ENCODE measurements at regions not wholly inside any gene's neighbourhood (a gene's known extent, or its start where the extent isn't known, plus 50 kb on each side); places are given as distances from the start of the nearest gene placed in this dataset.

DNA sequence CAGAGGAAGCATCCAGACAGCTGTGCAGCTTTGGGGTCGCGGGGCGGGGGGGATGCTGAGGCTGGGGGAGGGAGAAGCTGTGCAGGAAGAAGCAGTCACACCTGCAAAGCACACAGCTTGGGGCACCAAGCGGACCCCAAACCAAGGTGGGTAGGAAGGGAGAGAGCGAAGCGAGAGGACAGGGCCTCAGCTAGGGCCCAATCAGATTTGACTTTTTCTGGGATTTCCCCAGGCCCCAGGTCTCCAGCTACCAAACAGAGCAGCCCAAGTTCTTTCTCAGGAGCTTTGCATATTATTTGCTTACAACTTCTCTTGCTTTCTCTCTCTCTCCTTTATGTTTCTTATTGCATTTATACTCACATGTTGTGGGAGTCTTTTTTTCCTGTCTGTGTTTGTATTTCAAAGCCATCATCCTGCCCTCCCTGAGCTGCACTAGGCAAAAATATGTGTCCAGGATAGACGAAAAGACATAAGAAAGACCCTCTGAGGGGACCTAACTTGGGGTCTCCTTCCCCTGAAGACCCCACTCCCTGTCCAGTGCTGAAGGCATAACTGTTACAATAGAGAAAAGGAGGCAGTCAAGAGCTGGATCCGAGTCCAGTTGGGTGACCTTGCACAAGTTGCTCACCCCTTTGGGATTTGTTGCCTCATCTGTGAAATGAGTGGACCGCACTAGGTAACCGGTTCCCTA is 50.6 kb upstream of the SMNDC1 start:
- peaks cover 61% of the 10 kb centered on the region for H3K4me1 Mint-ChIP-seq (ENCODE audit: low read depth)
- H3K27me3 Mint-ChIP-seq (ENCODE audit: low read depth), result no peaks in the 10 kb centered on the region
- ATAC-seq (no peak), DNase-seq (no peak)
- peak overlapping the region; percentile 30 for H3K4me3 Mint-ChIP-seq
- H3K9me3 Mint-ChIP-seq, result no peaks in the 10 kb centered on the region
- no peaks in the 10 kb centered on the region for H3K36me3 Mint-ChIP-seq (ENCODE audit: insufficient read depth)

DNA sequence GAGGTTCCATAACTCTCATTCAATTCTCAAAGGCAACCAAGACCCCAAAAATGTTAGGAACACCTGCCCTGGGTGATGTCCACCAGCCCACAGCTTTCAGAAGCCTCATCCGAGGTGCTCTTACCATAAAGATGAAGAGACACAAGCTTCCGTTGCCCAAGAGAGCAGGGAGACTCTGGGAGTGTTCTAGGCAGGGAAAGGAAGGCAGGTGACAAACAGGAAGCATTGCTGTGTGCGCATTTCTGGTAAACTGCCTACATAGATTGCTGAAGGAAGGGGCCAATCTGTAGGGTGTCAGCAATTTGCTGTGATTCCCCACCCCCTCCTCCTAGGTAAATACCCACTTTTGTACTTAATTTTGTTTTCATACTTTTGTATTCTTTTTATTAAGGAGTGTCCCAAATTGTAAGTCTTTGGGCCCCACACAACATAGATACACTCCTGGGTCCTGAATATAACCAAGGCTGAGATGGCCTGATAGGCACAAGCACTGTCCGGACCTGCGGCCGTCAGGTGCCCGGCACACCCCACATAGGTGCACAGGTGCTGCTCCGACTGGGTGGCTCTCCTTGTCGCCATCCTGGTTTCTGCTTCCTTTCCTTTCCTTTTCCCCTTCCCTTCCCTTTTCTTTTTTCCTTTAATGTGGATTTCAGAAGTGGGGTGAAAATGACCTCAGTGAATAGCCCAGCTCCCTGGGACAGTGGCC is 51.4 kb upstream of the SMNDC1 start:
- H3K9me3 Mint-ChIP-seq, result no peaks in the 10 kb centered on the region
- ATAC-seq, result no peak
- H3K36me3 Mint-ChIP-seq (ENCODE audit: insufficient read depth), result no peaks in the 10 kb centered on the region
- DNase-seq, result peak; percentile 23
- peak overlapping the region; percentile 72 for H3K4me3 Mint-ChIP-seq
- no peaks in the 10 kb centered on the region for H3K27me3 Mint-ChIP-seq (ENCODE audit: low read depth)
- H3K4me1 Mint-ChIP-seq (ENCODE audit: low read depth), result peaks cover 66% of the 10 kb centered on the region

DNA sequence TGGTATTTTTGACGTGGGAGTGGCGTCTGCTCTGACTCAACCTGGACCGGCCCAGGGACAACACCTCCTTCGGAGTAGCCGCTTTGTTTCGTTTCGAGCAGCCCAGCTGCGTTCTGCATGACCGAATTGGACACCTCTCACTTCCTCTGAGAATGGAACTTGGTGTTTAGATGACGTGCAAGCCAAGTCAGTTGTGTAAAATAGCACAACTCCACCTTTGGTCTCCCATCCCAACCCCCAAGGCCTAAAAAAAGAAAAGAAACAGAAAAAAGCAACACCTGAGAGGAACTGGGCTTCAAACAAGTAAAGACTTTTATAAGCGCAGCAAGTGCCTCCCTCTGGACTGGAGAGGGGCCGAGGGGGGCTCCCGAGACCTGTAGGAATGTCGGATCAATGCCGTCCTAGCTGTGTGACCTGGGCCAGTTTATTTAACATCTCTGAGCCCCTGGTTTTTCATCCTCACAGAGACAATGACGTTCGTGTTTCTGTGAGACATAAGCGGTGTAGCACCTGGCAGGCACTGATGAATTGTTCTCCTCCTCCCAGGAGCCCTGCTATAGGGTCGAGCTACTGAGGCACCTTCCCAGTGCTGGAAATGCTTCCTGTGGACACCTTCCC is 52.0 kb upstream of the SMNDC1 start:
- no peaks in the 10 kb centered on the region for H3K27me3 Mint-ChIP-seq (ENCODE audit: low read depth)
- H3K9me3 Mint-ChIP-seq, result no peaks in the 10 kb centered on the region
- ATAC-seq, result peak; percentile 61
- H3K36me3 Mint-ChIP-seq (ENCODE audit: insufficient read depth), result no peaks in the 10 kb centered on the region
- peaks cover 70% of the 10 kb centered on the region for H3K4me1 Mint-ChIP-seq (ENCODE audit: low read depth)
- peak; percentile 54 for DNase-seq
- H3K4me3 Mint-ChIP-seq, result peak overlapping the region; percentile 73

DNA sequence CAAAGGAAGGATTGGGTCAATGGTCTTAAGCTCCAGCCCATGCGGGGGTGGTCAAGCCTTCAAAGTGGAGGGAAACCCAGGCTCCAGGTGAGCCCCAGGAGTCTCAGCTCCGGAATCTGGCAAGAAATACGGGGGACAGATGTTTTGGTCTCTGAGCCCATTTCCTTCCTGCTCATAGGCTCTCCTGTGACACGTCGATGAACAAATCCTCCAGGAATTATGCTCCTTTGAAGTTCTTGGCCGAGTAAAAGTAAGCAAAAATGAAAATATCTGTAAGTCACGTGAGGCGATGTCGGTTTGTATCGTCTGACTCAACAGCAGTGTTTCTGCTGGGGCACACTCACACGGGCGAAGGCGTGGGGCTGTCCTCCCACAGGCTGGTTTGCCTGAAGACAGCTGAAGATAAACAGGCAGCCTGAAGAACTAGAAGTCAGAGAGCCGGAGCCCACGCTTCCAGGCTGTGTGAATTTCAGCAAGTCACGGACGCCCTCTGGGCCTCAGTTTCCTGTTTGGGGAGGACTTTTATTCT is 52.6 kb upstream of the SMNDC1 start:
- H3K9me3 Mint-ChIP-seq, result no peaks in the 10 kb centered on the region
- peak; percentile 68 for DNase-seq
- H3K4me1 Mint-ChIP-seq (ENCODE audit: low read depth), result peaks cover 76% of the 10 kb centered on the region
- no peaks in the 10 kb centered on the region for H3K27me3 Mint-ChIP-seq (ENCODE audit: low read depth)
- H3K36me3 Mint-ChIP-seq (ENCODE audit: insufficient read depth), result no peaks in the 10 kb centered on the region
- H3K4me3 Mint-ChIP-seq, result peak overlapping the region; percentile 73
- peak; percentile 27 to 41 for ATAC-seq

DNA sequence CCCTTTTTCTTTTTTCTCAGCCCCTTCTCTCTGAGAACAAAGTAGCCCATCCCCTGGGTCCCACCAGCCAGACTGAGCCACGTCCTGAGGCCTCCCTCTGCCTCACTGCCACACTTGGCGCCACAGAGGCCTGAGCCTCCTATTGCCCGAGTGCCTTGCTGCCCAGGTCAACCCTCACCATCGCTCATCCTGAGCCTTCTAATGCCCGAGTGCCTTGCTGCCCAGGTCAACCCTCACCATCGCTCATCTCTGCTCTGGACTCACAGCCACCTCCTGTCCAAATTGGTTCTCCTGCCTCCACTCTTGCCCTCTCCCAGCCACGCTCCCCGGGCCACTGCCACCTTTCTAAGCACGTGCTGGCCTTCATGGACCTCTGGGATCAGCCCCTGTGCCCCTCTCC is 53.2 kb upstream of the SMNDC1 start:
- H3K27me3 Mint-ChIP-seq (ENCODE audit: low read depth), result no peaks in the 10 kb centered on the region
- H3K4me1 Mint-ChIP-seq (ENCODE audit: low read depth), result peaks cover 78% of the 10 kb centered on the region
- no peaks in the 10 kb centered on the region for H3K9me3 Mint-ChIP-seq
- DNase-seq (no peak), ATAC-seq (no peak)
- H3K4me3 Mint-ChIP-seq, result peak overlapping the region; percentile 73
- H3K36me3 Mint-ChIP-seq (ENCODE audit: insufficient read depth), result no peaks in the 10 kb centered on the region

DNA sequence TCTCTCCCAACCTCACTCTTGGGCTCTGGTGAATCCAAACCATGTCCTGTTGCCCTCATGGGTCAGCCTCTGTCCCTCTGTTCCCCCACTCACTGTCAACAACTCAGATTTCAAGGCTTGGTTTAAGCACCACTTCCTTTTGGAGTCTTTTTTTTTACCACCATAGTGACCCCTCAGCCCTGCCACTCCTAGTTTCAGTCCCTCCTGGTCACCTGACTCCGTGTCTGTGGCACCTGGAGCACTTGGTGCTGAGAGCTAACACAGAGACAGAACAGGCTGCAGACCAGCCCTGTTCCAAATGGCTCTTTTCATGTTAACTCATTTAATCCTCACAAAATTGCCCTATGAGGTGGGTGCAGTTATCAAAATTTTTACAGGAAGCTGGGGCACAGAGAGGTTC is 53.6 kb upstream of the SMNDC1 start:
- no peak for ATAC-seq
- peak overlapping the region; percentile 43 for H3K4me3 Mint-ChIP-seq
- H3K9me3 Mint-ChIP-seq, result no peaks in the 10 kb centered on the region

DNA sequence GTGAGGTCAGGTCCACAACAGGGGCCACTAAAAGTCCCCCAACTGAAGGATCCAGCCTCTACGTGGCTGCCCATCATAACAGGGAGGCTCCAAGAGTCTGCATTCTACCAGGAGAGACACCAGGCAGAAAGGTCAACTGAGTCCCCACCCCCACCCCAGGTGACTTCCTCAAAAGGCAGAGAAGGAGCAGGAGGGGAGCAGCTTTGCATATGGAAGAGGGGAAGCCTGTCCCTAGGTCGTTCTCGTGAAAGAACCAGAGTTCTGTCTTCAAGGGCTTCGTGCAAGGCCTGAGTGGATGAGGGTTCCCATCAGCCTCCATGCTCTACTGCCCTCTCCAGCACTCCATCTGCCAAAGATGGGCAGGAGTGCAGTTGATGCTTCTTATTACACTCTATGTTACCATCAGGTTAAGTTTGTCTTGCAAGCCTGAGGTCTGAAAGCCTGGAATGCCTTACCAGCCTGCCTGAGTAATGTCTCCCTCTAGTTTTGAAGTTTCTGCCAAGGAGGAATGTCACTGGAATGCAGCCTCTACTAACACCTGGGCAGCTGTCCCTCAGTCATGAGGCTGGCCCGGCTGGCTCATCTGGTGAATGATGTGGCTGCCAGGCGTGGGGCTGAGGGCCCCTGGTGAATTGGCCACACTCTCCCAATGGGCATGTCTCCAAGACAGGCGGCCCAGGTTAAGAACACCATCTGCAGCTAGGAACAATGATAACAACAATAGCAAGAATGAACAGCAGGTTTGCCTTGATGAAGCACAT is 54.3 kb upstream of the SMNDC1 start:
- Mint-ChIP-seq H3K9me3 (no peaks in the 10 kb centered on the region), H3K27me3 (ENCODE audit: low read depth) (no peaks in the 10 kb centered on the region), H3K4me1 (ENCODE audit: low read depth) (peaks cover 80% of the 10 kb centered on the region), H3K4me3 (no peak overlapping the region), H3K36me3 (ENCODE audit: insufficient read depth) (no peaks in the 10 kb centered on the region)
- no peak for ATAC-seq
- DNase-seq, result no peak

More for the DNA sequence above, 53.6 kb upstream of the SMNDC1 start:
- Mint-ChIP-seq H3K27me3 (ENCODE audit: low read depth) (no peaks in the 10 kb centered on the region), H3K36me3 (ENCODE audit: insufficient read depth) (no peaks in the 10 kb centered on the region), H3K4me1 (ENCODE audit: low read depth) (peaks cover 80% of the 10 kb centered on the region)
- DNase-seq, result no peak

DNA sequence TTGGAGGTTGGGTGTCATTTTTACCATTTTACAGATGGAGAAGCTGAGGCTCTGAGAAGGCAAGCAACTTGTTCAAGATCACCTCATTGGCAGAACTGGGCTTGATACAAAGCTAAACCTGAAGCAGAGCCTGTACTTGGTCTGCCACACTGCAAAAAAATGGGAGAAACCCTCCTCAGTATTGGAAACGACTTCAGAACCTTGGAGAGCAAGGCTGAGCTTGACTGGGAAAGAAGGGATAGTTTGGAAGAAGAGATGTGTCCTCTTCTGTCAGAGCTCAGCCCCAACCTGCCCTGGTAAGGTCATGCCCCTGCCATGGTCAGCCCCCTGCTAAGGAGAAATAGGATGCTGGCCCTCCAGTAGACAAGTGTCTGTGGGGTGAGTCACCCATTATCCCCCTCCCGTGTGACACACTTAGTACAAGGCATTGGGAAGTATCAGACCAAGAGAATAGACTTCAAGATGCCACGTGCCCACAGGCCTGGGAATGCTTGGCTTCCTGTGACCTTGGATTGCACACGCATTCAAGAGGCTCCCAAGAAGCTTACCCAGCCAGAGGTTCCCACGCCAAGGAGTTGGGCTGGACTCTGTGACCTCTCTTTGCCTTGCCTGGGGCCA is 56.2 kb upstream of the SMNDC1 start:
- Mint-ChIP-seq H3K4me3 (no peak overlapping the region), H3K4me1 (ENCODE audit: low read depth) (peaks cover 80% of the 10 kb centered on the region), H3K9me3 (no peaks in the 10 kb centered on the region), H3K27me3 (ENCODE audit: low read depth) (no peaks in the 10 kb centered on the region), H3K36me3 (ENCODE audit: insufficient read depth) (no peaks in the 10 kb centered on the region)
- ATAC-seq (no peak), DNase-seq (no peak)

DNA sequence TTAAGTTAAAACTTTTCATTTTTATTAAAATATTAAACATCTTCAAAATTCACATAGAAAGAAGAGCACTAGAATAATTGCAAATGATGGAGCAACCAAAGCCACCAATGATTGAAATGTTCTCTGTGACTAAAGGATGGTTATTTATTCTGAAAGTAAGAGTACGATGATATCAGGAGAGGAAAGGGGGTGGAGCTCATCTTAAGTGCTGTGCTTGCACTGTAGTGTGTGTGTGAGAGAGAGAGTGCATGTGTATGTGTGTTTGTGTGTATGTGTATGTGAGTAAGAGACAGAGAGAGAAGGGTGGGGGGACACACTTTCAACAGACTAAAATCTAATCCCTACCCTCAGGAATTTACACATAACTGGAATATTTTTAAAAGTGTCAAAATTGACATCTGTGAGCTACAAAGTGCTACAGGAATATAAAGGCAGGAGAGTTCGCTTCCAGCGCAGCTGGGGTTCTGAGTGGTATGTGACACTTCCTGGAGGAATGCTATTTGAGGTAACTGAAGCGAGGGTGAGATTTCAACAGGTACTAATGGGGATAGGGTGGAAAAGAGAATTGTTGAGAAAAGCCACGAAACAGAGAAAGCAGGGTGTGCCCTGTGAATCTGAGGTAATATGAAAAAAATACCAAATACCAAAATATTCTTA is 57.2 kb upstream of the SMNDC1 start:
- DNase-seq (no peak), ATAC-seq (peak; percentile 71)
- H3K9me3 Mint-ChIP-seq, result no peaks in the 10 kb centered on the region
- H3K4me1 Mint-ChIP-seq (ENCODE audit: low read depth), result peaks cover 75% of the 10 kb centered on the region
- H3K27me3 Mint-ChIP-seq (ENCODE audit: low read depth), result no peaks in the 10 kb centered on the region
- H3K4me3 Mint-ChIP-seq, result peak overlapping the region; percentile 0
- H3K36me3 Mint-ChIP-seq (ENCODE audit: insufficient read depth), result no peaks in the 10 kb centered on the region

DNA sequence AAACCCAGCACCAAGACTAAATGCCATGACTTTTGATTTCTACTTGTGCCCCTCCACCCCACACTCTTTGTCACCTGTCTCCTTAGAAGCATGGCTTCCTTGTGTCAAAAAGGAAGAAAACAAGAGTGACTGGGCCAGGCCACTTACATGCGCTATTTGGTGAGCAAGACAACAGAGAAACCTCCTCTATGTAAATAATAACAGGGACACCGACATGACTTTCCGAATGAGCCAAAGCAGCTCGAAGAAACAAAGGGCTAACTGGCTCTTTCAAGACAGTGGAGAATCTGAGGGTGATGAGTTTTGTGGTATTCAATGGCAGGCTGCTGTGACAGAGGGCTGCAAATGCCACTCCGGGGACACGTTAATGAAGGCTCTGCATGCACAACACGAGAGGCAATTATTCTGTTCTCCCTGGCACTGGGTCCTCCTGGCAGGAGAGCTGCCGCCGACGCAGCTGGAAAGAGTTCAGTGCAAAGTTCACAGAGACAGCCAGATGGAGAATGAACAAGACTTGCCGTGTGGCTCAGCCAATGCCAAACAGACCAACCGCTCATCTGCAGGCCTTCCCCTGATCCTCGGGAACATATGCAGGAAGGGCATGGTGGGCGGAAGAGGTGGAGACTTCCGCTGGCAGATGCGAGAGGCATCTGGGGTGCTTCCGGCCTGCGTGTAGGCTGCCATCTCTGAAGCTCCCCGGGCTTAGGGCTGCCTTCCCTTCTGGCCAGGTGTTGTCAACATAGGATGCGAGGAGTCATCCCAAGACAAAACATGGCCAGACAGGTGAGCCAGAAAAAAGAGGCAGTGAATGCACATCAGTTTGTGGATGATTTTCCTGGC is 59.1 kb upstream of the SMNDC1 start:
- no peaks in the 10 kb centered on the region for H3K36me3 Mint-ChIP-seq (ENCODE audit: insufficient read depth)
- H3K27me3 Mint-ChIP-seq (ENCODE audit: low read depth), result no peaks in the 10 kb centered on the region
- ATAC-seq (no peak), DNase-seq (no peak)
- no peaks in the 10 kb centered on the region for H3K9me3 Mint-ChIP-seq
- peak overlapping the region; percentile 49 for H3K4me3 Mint-ChIP-seq
- H3K4me1 Mint-ChIP-seq (ENCODE audit: low read depth), result peaks cover 67% of the 10 kb centered on the region

DNA sequence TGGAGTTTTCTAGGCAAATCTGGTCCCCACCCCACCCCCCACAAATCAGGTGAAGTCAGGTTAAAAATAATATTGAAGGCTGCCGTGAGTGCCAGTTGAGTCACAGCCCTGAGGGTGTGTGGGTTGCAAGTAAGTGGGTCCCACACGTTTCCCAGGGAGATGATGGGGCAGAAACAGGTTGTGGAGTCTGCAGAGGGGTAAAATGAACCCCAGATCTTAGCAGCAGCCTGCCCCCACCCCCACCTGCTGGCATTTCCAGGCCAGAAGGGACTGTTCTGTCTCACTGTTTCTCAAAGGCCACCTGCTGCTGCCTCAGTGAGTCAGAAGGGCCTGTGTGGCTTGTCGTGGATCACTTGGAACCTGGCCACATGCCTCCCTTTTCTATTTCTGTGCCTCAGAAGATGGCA is 59.8 kb upstream of the SMNDC1 start:
- H3K4me3 Mint-ChIP-seq, result peak overlapping the region; percentile 49
- no peaks in the 10 kb centered on the region for H3K36me3 Mint-ChIP-seq (ENCODE audit: insufficient read depth)
- peaks cover 63% of the 10 kb centered on the region for H3K4me1 Mint-ChIP-seq (ENCODE audit: low read depth)
- DNase-seq (peak; percentile 41), ATAC-seq (peak; percentile 70 to 76)
- no peaks in the 10 kb centered on the region for H3K9me3 Mint-ChIP-seq
- no peaks in the 10 kb centered on the region for H3K27me3 Mint-ChIP-seq (ENCODE audit: low read depth)

DNA sequence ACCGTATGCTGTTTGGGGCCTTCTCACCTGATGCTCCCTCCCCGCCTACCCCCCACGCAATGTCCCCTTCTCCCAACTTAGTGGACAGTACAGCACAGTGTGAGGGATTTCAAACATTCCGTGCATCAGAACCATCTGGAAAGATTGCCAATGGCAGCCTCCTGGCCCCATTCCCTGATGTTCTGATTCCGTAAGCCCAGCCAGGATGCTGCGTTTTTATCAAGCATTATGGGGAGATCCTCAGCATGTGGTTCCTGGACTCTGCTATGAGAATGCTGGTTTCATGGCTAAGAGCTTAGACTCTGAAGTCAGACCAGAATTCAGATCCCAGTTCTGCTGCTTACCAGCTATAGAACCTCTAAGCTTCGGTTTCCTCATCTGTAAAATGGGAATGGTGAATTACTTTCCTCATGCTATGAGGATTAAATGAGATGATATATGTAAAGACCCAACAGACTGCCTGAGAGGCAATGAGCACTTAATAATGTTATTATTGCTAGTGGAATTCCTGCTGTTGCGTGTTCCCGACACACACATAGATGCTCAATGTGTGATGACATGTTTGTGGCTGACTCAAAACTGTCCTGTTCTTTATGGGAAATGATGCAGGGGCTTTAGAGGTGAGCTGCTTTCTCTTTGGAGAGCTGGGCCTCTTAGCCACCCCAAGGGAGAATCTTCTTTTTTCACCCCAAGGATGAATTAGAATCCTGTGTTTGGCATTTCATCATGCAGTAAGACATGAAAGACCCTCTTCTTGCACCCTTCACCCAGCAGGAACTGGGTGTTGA is 60.8 kb upstream of the SMNDC1 start:
- no peaks in the 10 kb centered on the region for H3K27me3 Mint-ChIP-seq (ENCODE audit: low read depth)
- DNase-seq (no peak), ATAC-seq (no peak)
- peaks cover 63% of the 10 kb centered on the region for H3K4me1 Mint-ChIP-seq (ENCODE audit: low read depth)
- no peak overlapping the region for H3K4me3 Mint-ChIP-seq
- no peaks in the 10 kb centered on the region for H3K36me3 Mint-ChIP-seq (ENCODE audit: insufficient read depth)
- no peaks in the 10 kb centered on the region for H3K9me3 Mint-ChIP-seq
